H9 (cell line): ENCODE measurements at regions not wholly inside any gene's neighbourhood (a gene's known extent, or its start where the extent isn't known, plus 50 kb on each side); places are given as distances from the start of the nearest gene placed in this dataset.

Source experiments
- DNase-seq: peaks from one replicate; pipeline ENCODE4 v3.0.0-alpha.2; 2017
- H2AFZ ChIP-seq: one replicate; pipeline ENCODE4 v1.6.1; 2013; ENCODE audit warnings: mild to moderate bottlenecking, low read length, control low read depth, moderate library complexity
- H2AK5ac ChIP-seq: 2 replicates; pipeline ENCODE4 v1.6.1; 2013; ENCODE audit warnings: low read length, control low read depth, mixed read lengths; ENCODE audit not compliant: insufficient read length
- H2BK120ac ChIP-seq: one replicate; pipeline ENCODE4 v1.6.1; 2013; ENCODE audit warnings: low read depth, mild to moderate bottlenecking, low read length, control low read depth, inconsistent platforms; ENCODE audit not compliant: poor library complexity, severe bottlenecking
- H2BK12ac ChIP-seq: 2 replicates; pipeline ENCODE4 v1.6.1; 2013; ENCODE audit warnings: low read length, control low read depth, mixed read lengths, low read depth; ENCODE audit not compliant: insufficient read length
- H2BK15ac ChIP-seq: 2 replicates; pipeline ENCODE4 v1.6.1; 2013; ENCODE audit warnings: low read depth, low read length, control low read depth
- H2BK20ac ChIP-seq: one replicate; pipeline ENCODE4 v1.6.1; 2013; ENCODE audit warnings: low read depth, mild to moderate bottlenecking, low read length, control low read depth, inconsistent platforms; ENCODE audit not compliant: poor library complexity, severe bottlenecking
- H2BK5ac ChIP-seq: 2 replicates; pipeline ENCODE4 v1.6.1; 2013; ENCODE audit warnings: low read length, control low read depth, mixed read lengths; ENCODE audit not compliant: insufficient read length
- H3K14ac ChIP-seq: 2 replicates; pipeline ENCODE4 v1.6.1; 2013; ENCODE audit warnings: low read length, control low read depth; ENCODE audit not compliant: insufficient read depth
- H3K18ac ChIP-seq: 2 replicates; pipeline ENCODE4 v1.6.1; 2013; ENCODE audit warnings: low read depth, mild to moderate bottlenecking, mixed read lengths, low read length, control low read depth; ENCODE audit not compliant: insufficient read length
- H3K23ac ChIP-seq: 2 replicates; pipeline ENCODE4 v1.6.1; 2013; ENCODE audit warnings: low read length, control low read depth, mixed read lengths, low read depth; ENCODE audit not compliant: insufficient read length
- H3K23me2 ChIP-seq: 2 replicates; pipeline ENCODE4 v1.6.1; 2013; ENCODE audit warnings: low read depth, mild to moderate bottlenecking, mixed read lengths, low read length, control low read depth; ENCODE audit not compliant: insufficient read length, poor library complexity, severe bottlenecking
- H3K27ac ChIP-seq: 2 replicates; pipeline ENCODE4 v1.5.1; 2013; ENCODE audit warnings: low read length, control low read depth, mixed read lengths, low read depth; ENCODE audit not compliant: insufficient read length
- H3K27me3 ChIP-seq: 2 replicates; pipeline ENCODE4 v1.6.1; 2013; ENCODE audit warnings: low read length, control low read depth, inconsistent platforms; ENCODE audit not compliant: insufficient read depth
- H3K4ac ChIP-seq: 2 replicates; pipeline ENCODE4 v1.6.1; 2013; ENCODE audit warnings: low read depth, mild to moderate bottlenecking, control low read depth, inconsistent platforms, low read length, moderate library complexity
- H3K4me1 ChIP-seq: 2 replicates; pipeline ENCODE4 v1.6.1; 2013; ENCODE audit warnings: low read length, control low read depth, inconsistent platforms; ENCODE audit not compliant: insufficient read depth
- H3K4me2 ChIP-seq: 2 replicates; pipeline ENCODE4 v1.6.1; 2013; ENCODE audit warnings: low read length, control low read depth, mixed read lengths; ENCODE audit not compliant: insufficient read length, insufficient read depth
- H3K56ac ChIP-seq: 2 replicates; pipeline ENCODE4 v1.6.1; 2013; ENCODE audit warnings: low read depth, mild to moderate bottlenecking, mixed read lengths, low read length, control low read depth; ENCODE audit not compliant: insufficient read length
- H3K79me1 ChIP-seq: 2 replicates; pipeline ENCODE4 v1.6.1; 2013; ENCODE audit warnings: low read depth, mild to moderate bottlenecking, moderate library complexity, low read length, control low read depth, inconsistent platforms; ENCODE audit not compliant: insufficient read depth, poor library complexity, severe bottlenecking
- H3K79me2 ChIP-seq: 2 replicates; pipeline ENCODE4 v1.6.1; 2013; ENCODE audit warnings: low read length, control low read depth, inconsistent platforms; ENCODE audit not compliant: insufficient read depth
- H3K9ac ChIP-seq: 2 replicates; pipeline ENCODE4 v1.6.1; 2013; ENCODE audit warnings: low read length, control low read depth, mixed read lengths; ENCODE audit not compliant: insufficient read length; ENCODE audit errors: extremely low read depth
- H3K9me3 ChIP-seq: one replicate; pipeline ENCODE4 v1.6.1; 2013; ENCODE audit warnings: low read depth, low read length, inconsistent platforms; ENCODE audit not compliant: control insufficient read depth
- H3T11ph ChIP-seq: one replicate; pipeline ENCODE4 v1.6.1; 2013; ENCODE audit warnings: mild to moderate bottlenecking, low read length, control low read depth, inconsistent platforms
- H4K20me1 ChIP-seq: one replicate; pipeline ENCODE4 v1.6.1; 2013; ENCODE audit not compliant: control insufficient read depth, insufficient read length, insufficient read depth
- H4K5ac ChIP-seq: 2 replicates; pipeline ENCODE4 v1.6.1; 2013; ENCODE audit warnings: low read depth, mild to moderate bottlenecking, mixed read lengths, low read length, control low read depth; ENCODE audit not compliant: insufficient read length
- H4K8ac ChIP-seq: replicated peaks from 2 replicates; pipeline ENCODE4 v1.6.1; 2013; ENCODE audit warnings: low read length, control low read depth, mixed read lengths, low read depth; ENCODE audit not compliant: insufficient read length
- H4K91ac ChIP-seq: 2 replicates; pipeline ENCODE4 v1.6.1; 2013; ENCODE audit warnings: low read depth, mild to moderate bottlenecking, moderate library complexity, mixed read lengths, low read length, control low read depth; ENCODE audit not compliant: insufficient read length
- H3K27ac Mint-ChIP-seq, 3 experiments: 2 replicates in 2 of 3; 3 replicates in 1 of 3; pipeline ENCODE4 v1.8.0; 2020 to 2021; ENCODE audit warnings: mixed read lengths in 3 of 3, mild to moderate bottlenecking in 1 of 3, moderate library complexity in 1 of 3
- H3K27me3 Mint-ChIP-seq: 2 replicates; pipeline ENCODE4 v1.8.0; 2021; ENCODE audit warnings: low read depth, mild to moderate bottlenecking, moderate library complexity, mixed read lengths
- H3K36me3 Mint-ChIP-seq, 3 experiments: 2 replicates in 2 of 3; 3 replicates in 1 of 3; pipeline ENCODE4 v1.8.0; 2020 to 2021; ENCODE audit warnings: low read depth in 3 of 3, mixed read lengths in 3 of 3; ENCODE audit not compliant: insufficient read depth in 1 of 3
- H3K4me1 Mint-ChIP-seq, 2 experiments: 2 replicates each; pipeline ENCODE4 v1.8.0; 2020; ENCODE audit warnings: mixed read lengths in 2 of 2
- H3K4me3 Mint-ChIP-seq, 2 experiments: 2 replicates in 1 of 2; 3 replicates in 1 of 2; pipeline ENCODE4 v1.8.0; 2020 to 2021; ENCODE audit warnings: mild to moderate bottlenecking in 2 of 2, mixed read lengths in 2 of 2, moderate library complexity in 1 of 2
- H3K9me3 Mint-ChIP-seq, 2 experiments: 2 replicates in 1 of 2; 3 replicates in 1 of 2; pipeline ENCODE4 v1.8.0; 2020; ENCODE audit warnings: mild to moderate bottlenecking in 2 of 2, mixed read lengths in 2 of 2, moderate library complexity in 1 of 2
- CTCF ChIP-seq: fragments of 200-600 bp; sonication (generic); conservative IDR thresholded peaks from 3 replicates; pipeline ENCODE4 v1.8.0; 2021; ENCODE audit warnings: antibody characterized with exemption, mild to moderate bottlenecking
- WGBS: extraction: QIAGEN DNeasy Blood & Tissue Kit; methylation state at CpG from one replicate; pipeline ENCODE4 v1.1.7; 2013; ENCODE audit warnings: missing lambda C conversion rate, low lambda C conversion rate, mixed read lengths; ENCODE audit not compliant: insufficient read length; ENCODE audit errors: extremely low coverage; 5-methylcytosine and 5-hydroxymethylcytosine counted together

- H4K91ac ChIP-seq, result no peak overlapping the region
- H3K18ac ChIP-seq, result no peak overlapping the region
- H3K4me3 Mint-ChIP-seq, result no peak overlapping the region
- H3K9ac ChIP-seq, result no peak overlapping the region
- no CpG with 5 or more reads among the region's 6 CpGs for whole genome bisulfite sequencing
- no peak overlapping the region for H3K4me2 ChIP-seq
- no peak overlapping the region for H3T11ph ChIP-seq
- H3K27me3 Mint-ChIP-seq, result no peaks in the 10 kb centered on the region
- H3K4me1 Mint-ChIP-seq, result 0 out of 4 replicates have a peak, but pooled peaks cover 0 to 2% of the 10 kb centered on the region in 2 experiments
- TF ChIP-seq CTCF, result no peak
- no peaks in the 10 kb centered on the region for H3K27me3 ChIP-seq
- H2AK5ac ChIP-seq, result no peak overlapping the region
- no peak overlapping the region for H2BK12ac ChIP-seq
- H3K36me3 Mint-ChIP-seq, result peaks cover 0 to 5% (median 0%) of the 10 kb centered on the region in 3 experiments; a peak in 1 of 7 replicates
- no peak overlapping the region for H2BK5ac ChIP-seq
- no peak overlapping the region for H3K14ac ChIP-seq
- no peak overlapping the region for H2BK120ac ChIP-seq
- no peak for DNase-seq
- no peaks in the 10 kb centered on the region for H3K79me2 ChIP-seq
- no peaks in the 10 kb centered on the region for H4K20me1 ChIP-seq
- H3K23me2 ChIP-seq, result no peaks in the 10 kb centered on the region
- no peak overlapping the region for H3K56ac ChIP-seq
- H3K9me3 Mint-ChIP-seq, result peaks cover 4 to 5% of the 10 kb centered on the region in 2 experiments; a peak in 3 of 5 replicates
- no peaks in the 10 kb centered on the region for H3K79me1 ChIP-seq
- H3K9me3 ChIP-seq, result no peaks in the 10 kb centered on the region
- H2BK20ac ChIP-seq, result no peak overlapping the region
- H3K27ac ChIP-seq, result no peak overlapping the region
- H3K4ac ChIP-seq, result no peak overlapping the region
- no peak overlapping the region for H3K23ac ChIP-seq
- no peak overlapping the region for H2BK15ac ChIP-seq
- H2AFZ ChIP-seq, result no peak overlapping the region
- no peak overlapping the region for H4K5ac ChIP-seq
- no peak overlapping the region for H4K8ac ChIP-seq
- H3K4me1 ChIP-seq, result no peaks in the 10 kb centered on the region
- no peak overlapping the region for H3K27ac Mint-ChIP-seq
These were observed 148.5 kb downstream of the ZNF486 start for GRCh38 chr19:20315543-20315942.
